HG02885 (cell line): ENCODE measurements at regions not wholly inside any gene's neighbourhood (a gene's known extent, or its start where the extent isn't known, plus 50 kb on each side); places are given as distances from the start of the nearest gene placed in this dataset.
"Not testable (repeated sequence)": the region's sequence is repeated elsewhere in the genome, so short reads cannot be mapped to it uniquely, and the experiment has no call there.

Experiments
- ATAC-seq: cut with Tn5 transposase; IDR thresholded peaks from one replicate; pipeline ENCODE4 v1.9.1; 2021; ENCODE audit warnings: mild to moderate bottlenecking; ENCODE audit not compliant: unreplicated experiment, poor library complexity

- no peak for ATAC-seq
Measured at GRCh38 chr10:2097937-2098336, 360.6 kb upstream of the ADARB2 start.

DNA sequence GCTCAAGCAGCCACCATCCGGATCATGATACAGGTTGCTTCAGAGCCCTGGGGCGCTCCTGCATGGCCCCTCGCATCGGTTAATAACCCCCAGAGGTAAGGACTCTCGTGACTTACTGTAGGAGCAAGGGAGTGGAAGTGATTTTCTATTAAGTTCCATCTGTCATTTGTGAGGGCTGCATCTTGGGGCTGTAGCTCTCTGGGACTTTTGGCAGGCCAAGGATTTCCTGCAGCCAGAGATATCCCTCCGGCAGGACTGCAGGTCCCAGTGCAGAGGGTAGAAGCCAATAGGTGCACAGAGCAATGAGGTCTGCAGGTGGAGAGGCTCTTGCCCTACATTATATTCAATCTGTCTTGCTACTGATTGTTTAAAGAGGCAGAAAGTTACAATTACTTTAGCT is 356.8 kb upstream of the ADARB2 start:
- no peak for ATAC-seq

DNA sequence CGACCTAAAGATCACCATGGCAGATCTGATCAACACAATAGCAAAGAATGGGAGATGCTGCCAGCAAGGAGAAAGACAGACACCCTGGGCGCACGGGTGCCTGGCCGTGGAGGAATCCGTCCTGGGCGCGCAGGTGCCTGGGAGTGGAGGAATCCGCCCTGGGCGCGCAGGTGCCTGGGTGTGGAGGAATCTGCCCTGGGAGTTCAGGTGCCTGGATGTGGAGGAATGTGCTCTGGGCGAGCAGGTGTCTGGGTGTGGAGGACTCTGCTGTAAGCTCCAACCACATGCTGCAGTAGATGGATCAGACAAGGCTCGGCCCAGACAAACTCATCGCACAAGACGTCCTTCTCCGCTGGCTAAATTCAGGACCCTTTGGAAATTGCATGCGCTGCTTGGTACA is 346.3 kb upstream of the ADARB2 start:
- no peak for ATAC-seq

GRCh38 chr10:2081501-2081900 is 344.2 kb upstream of the ADARB2 start:
- no peak for ATAC-seq

- ATAC-seq, result no peak
Measured at GRCh38 chr10:2079603-2080078, 342.3 kb upstream of the ADARB2 start.

DNA sequence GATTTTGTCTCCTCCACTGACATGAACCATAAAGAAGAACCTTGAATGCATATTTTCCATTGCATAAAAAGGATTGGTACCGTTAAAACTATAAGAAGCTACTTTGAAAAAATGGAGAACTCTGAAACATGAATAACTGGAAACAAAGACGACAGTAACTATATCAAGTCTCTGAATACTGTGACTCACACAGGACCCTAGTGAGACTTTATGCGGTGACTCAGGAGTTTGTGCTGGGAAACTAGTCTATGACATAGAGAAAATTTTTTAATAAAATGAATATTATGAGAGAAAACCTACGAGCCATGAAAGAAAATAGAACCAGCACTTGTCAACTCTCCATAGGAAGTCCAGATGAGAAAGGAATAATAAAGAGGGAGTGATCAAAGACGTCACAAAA is 339.9 kb upstream of the ADARB2 start:
- ATAC-seq, result no peak

- no peak for ATAC-seq
Measured at GRCh38 chr10:2076528-2076927, 339.2 kb upstream of the ADARB2 start.

- no peak for ATAC-seq
Measured at GRCh38 chr10:2067015-2067414, 329.7 kb upstream of the ADARB2 start.

DNA sequence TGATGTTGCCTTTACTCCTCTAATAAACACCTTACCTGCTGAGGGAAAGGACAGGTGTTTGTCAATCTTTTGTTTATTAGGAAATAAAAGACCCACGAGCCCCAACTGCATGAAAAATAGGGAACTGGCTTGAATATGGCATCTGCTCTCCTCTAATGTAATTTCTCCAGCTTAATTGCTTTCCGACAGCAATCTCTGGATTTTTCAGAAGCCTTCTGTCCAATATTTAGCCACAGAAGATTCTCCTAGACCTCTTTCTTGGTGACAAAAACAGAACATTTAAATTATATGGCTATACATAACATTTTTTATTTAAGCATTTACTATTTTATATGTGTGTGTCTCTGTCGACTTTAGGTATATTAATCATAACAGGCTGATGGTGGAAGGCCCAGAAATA is 317.4 kb upstream of the ADARB2 start:
- ATAC-seq, result no peak

- no peak for ATAC-seq
Measured at GRCh38 chr10:2053805-2054204, 316.5 kb upstream of the ADARB2 start.

GRCh38 chr10:2051108-2051507 is 313.8 kb upstream of the ADARB2 start:
- ATAC-seq, result no peak

DNA sequence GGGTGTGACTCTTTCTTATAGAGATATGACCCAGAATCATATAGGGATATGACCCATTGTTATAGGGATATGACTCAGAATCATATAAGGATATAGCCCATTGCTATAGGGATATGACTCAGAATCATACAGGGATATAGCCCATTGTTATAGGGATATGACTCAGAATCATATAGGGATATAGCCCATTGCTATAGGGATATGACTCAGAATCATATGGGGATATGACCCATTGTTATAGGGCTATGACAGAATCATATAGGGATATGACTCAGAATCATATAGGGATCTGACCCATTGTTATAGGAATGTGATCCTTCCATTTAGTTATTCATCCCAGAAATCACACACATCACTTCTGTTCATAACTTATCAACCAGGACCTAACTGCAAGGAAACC is 312.2 kb upstream of the ADARB2 start:
- no peak for ATAC-seq

GRCh38 chr10:2048337-2048973 is 311.1 kb upstream of the ADARB2 start:
- ATAC-seq, result no peak

GRCh38 chr10:2047679-2048078 is 310.4 kb upstream of the ADARB2 start:
- no peak for ATAC-seq

GRCh38 chr10:2043379-2043778 is 306.1 kb upstream of the ADARB2 start:
- no peak for ATAC-seq

- ATAC-seq, result no peak
Measured at GRCh38 chr10:2038036-2038435, 300.7 kb upstream of the ADARB2 start.

DNA sequence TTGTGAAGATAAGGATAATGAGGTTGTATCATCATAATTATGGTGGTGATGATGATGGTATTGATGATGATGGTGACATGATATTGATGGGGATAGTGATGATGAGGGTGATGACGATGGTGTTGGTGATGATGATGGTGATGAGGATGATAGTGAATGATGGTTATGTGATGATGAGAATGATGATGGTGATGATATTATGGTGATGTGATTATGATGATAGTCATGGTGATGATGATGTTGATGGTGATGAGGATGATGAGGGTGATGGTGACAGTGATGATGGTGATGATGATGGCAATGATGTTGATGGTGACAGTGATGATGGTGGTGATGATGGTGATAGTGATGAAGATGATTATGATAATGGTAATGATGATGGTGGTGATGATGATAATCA is 299.9 kb upstream of the ADARB2 start:
- no peak for ATAC-seq

GRCh38 chr10:2036209-2036608 is 298.9 kb upstream of the ADARB2 start:
- no peak for ATAC-seq

- ATAC-seq, result no peak
Measured at GRCh38 chr10:2030046-2030445, 292.7 kb upstream of the ADARB2 start.

DNA sequence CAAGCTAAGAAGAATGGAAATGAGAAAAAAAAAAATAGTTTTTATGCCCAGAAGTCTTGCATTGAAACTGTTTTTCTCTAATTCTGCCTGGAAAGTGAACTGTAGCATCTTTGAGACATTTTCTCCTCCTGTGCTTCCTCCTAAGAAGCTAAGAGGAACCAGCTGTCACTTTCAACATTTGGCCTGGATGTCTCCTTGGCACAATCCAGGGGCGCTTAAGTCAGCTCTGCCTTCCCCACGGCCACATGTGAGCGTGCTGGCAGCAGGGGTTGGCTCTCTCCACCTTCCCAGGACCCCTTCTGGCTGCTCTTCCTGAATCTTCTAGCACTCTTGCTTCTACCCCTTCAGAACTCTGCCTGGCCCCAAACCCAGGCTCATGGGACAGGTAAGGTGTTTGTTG is 289.6 kb upstream of the ADARB2 start:
- no peak for ATAC-seq

DNA sequence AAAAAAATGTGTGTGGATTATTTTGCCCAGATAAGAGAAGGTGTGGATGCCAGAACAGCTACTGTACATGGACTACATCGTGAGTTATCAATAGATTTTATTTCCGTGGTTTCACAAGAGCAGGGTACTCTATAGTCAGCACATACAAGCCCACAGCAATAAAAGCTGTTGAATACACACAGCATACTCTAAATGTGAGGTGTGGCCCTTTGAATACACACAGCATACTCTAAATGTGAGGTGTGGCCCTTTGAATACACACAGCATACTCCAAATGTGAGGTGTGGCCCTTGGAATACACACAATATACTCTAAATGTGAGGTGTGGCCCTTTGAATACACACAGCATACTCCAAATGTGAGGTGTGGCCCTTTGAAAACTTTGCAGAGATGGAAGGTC is 287.4 kb upstream of the ADARB2 start:
- not testable (repeated sequence) for ATAC-seq

DNA sequence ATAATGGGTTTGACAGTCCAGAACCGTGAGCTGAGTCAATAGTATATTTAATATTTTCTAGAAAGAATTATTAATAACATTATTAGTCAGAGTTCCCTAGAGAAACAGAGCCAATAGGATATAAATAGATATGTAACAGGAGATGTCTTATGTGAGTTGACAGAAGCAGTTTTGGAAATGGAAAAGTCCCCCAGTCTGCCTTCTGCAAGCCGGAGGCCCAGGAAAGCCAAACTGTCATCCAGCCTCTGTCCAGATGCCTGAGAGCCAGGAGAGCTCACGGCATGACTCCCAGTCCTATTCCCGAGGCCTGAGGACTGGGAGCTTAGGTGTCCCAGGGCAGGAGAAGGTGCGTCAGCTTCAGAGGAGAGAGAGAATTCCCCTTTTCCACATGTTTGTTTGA is 286.4 kb upstream of the ADARB2 start:
- no peak for ATAC-seq

GRCh38 chr10:2022401-2022800 is 285.1 kb upstream of the ADARB2 start:
- ATAC-seq, result no peak
